ENCODE measurements at regions not wholly inside any gene's neighbourhood (a gene's known extent, or its start where the extent isn't known, plus 50 kb on each side); places are given as distances from the start of the nearest gene placed in this dataset.

DNA sequence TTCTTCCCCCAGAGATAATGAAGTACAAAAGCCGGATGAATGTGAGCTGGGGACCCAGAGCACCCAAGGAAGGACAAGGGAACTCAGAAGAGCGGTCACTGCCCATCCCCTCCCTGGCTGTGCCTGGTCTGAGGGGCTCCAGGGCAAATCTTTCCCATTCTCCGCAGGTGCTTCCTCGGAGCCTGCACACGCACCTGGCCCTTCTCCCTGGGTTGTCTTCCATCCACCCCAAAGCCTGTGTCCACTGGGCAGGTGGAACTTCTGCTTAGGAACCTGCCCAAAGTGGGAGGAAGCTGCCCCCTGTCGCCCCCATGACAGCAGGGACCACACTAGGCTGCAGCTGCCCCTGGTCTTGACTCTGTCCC is 121.0 kb upstream of the FGF3 start:
- TF ChIP-seq, protein P1, sequence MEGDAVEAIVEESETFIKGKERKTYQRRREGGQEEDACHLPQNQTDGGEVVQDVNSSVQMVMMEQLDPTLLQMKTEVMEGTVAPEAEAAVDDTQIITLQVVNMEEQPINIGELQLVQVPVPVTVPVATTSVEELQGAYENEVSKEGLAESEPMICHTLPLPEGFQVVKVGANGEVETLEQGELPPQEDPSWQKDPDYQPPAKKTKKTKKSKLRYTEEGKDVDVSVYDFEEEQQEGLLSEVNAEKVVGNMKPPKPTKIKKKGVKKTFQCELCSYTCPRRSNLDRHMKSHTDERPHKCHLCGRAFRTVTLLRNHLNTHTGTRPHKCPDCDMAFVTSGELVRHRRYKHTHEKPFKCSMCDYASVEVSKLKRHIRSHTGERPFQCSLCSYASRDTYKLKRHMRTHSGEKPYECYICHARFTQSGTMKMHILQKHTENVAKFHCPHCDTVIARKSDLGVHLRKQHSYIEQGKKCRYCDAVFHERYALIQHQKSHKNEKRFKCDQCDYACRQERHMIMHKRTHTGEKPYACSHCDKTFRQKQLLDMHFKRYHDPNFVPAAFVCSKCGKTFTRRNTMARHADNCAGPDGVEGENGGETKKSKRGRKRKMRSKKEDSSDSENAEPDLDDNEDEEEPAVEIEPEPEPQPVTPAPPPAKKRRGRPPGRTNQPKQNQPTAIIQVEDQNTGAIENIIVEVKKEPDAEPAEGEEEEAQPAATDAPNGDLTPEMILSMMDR (conservative IDR thresholded peaks at IDR 0.05 in 1 of 2, IDR thresholded peaks at IDR 0.05 in 1 of 2; ENCODE audit: extremely low read depth in 1 of 2, insufficient read depth in 1 of 2, low read depth in 1 of 2, low read length in 2 of 2) = no peak
- no peak for TF ChIP-seq EZH2 (IDR thresholded peaks at IDR 0.05; ENCODE audit: borderline replicate concordance, low read length)

All from mammary epithelial cell (primary cell).